Activated CD8-positive, alpha-beta memory T cell treated with anti-CD3 and anti-CD28 coated beads, Interleukin-2, amount 50 U/mL, for 24 hours (primary cell): ENCODE measurements at regions not wholly inside any gene's neighbourhood (a gene's known extent, or its start where the extent isn't known, plus 50 kb on each side); places are given as distances from the start of the nearest gene placed in this dataset.

ENCODE experiments used
- DNase-seq: peaks from one replicate; pipeline ENCODE4 v3.0.0-alpha.2; 2020; ENCODE audit errors: extremely low read depth

- DNase-seq, result no peak
Observed at GRCh38 chr10:110355141-110355831, 50.6 kb upstream of the SMNDC1 start.

DNA sequence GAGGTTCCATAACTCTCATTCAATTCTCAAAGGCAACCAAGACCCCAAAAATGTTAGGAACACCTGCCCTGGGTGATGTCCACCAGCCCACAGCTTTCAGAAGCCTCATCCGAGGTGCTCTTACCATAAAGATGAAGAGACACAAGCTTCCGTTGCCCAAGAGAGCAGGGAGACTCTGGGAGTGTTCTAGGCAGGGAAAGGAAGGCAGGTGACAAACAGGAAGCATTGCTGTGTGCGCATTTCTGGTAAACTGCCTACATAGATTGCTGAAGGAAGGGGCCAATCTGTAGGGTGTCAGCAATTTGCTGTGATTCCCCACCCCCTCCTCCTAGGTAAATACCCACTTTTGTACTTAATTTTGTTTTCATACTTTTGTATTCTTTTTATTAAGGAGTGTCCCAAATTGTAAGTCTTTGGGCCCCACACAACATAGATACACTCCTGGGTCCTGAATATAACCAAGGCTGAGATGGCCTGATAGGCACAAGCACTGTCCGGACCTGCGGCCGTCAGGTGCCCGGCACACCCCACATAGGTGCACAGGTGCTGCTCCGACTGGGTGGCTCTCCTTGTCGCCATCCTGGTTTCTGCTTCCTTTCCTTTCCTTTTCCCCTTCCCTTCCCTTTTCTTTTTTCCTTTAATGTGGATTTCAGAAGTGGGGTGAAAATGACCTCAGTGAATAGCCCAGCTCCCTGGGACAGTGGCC lies 51.4 kb upstream of the SMNDC1 start:
- no peak for DNase-seq

GRCh38 chr10:110356628-110357245 lies 52.0 kb upstream of the SMNDC1 start:
- no peak for DNase-seq

- no peak for DNase-seq
Observed at GRCh38 chr10:110357252-110357780, 52.6 kb upstream of the SMNDC1 start.

DNA sequence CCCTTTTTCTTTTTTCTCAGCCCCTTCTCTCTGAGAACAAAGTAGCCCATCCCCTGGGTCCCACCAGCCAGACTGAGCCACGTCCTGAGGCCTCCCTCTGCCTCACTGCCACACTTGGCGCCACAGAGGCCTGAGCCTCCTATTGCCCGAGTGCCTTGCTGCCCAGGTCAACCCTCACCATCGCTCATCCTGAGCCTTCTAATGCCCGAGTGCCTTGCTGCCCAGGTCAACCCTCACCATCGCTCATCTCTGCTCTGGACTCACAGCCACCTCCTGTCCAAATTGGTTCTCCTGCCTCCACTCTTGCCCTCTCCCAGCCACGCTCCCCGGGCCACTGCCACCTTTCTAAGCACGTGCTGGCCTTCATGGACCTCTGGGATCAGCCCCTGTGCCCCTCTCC lies 53.2 kb upstream of the SMNDC1 start:
- no peak for DNase-seq

DNA sequence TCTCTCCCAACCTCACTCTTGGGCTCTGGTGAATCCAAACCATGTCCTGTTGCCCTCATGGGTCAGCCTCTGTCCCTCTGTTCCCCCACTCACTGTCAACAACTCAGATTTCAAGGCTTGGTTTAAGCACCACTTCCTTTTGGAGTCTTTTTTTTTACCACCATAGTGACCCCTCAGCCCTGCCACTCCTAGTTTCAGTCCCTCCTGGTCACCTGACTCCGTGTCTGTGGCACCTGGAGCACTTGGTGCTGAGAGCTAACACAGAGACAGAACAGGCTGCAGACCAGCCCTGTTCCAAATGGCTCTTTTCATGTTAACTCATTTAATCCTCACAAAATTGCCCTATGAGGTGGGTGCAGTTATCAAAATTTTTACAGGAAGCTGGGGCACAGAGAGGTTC lies 53.6 kb upstream of the SMNDC1 start:
- DNase-seq, result no peak

DNA sequence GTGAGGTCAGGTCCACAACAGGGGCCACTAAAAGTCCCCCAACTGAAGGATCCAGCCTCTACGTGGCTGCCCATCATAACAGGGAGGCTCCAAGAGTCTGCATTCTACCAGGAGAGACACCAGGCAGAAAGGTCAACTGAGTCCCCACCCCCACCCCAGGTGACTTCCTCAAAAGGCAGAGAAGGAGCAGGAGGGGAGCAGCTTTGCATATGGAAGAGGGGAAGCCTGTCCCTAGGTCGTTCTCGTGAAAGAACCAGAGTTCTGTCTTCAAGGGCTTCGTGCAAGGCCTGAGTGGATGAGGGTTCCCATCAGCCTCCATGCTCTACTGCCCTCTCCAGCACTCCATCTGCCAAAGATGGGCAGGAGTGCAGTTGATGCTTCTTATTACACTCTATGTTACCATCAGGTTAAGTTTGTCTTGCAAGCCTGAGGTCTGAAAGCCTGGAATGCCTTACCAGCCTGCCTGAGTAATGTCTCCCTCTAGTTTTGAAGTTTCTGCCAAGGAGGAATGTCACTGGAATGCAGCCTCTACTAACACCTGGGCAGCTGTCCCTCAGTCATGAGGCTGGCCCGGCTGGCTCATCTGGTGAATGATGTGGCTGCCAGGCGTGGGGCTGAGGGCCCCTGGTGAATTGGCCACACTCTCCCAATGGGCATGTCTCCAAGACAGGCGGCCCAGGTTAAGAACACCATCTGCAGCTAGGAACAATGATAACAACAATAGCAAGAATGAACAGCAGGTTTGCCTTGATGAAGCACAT lies 54.3 kb upstream of the SMNDC1 start:
- DNase-seq, result no peak

DNA sequence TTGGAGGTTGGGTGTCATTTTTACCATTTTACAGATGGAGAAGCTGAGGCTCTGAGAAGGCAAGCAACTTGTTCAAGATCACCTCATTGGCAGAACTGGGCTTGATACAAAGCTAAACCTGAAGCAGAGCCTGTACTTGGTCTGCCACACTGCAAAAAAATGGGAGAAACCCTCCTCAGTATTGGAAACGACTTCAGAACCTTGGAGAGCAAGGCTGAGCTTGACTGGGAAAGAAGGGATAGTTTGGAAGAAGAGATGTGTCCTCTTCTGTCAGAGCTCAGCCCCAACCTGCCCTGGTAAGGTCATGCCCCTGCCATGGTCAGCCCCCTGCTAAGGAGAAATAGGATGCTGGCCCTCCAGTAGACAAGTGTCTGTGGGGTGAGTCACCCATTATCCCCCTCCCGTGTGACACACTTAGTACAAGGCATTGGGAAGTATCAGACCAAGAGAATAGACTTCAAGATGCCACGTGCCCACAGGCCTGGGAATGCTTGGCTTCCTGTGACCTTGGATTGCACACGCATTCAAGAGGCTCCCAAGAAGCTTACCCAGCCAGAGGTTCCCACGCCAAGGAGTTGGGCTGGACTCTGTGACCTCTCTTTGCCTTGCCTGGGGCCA lies 56.2 kb upstream of the SMNDC1 start:
- DNase-seq, result no peak

GRCh38 chr10:110361800-110362456 lies 57.2 kb upstream of the SMNDC1 start:
- DNase-seq, result no peak

DNA sequence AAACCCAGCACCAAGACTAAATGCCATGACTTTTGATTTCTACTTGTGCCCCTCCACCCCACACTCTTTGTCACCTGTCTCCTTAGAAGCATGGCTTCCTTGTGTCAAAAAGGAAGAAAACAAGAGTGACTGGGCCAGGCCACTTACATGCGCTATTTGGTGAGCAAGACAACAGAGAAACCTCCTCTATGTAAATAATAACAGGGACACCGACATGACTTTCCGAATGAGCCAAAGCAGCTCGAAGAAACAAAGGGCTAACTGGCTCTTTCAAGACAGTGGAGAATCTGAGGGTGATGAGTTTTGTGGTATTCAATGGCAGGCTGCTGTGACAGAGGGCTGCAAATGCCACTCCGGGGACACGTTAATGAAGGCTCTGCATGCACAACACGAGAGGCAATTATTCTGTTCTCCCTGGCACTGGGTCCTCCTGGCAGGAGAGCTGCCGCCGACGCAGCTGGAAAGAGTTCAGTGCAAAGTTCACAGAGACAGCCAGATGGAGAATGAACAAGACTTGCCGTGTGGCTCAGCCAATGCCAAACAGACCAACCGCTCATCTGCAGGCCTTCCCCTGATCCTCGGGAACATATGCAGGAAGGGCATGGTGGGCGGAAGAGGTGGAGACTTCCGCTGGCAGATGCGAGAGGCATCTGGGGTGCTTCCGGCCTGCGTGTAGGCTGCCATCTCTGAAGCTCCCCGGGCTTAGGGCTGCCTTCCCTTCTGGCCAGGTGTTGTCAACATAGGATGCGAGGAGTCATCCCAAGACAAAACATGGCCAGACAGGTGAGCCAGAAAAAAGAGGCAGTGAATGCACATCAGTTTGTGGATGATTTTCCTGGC lies 59.1 kb upstream of the SMNDC1 start:
- no peak for DNase-seq

DNA sequence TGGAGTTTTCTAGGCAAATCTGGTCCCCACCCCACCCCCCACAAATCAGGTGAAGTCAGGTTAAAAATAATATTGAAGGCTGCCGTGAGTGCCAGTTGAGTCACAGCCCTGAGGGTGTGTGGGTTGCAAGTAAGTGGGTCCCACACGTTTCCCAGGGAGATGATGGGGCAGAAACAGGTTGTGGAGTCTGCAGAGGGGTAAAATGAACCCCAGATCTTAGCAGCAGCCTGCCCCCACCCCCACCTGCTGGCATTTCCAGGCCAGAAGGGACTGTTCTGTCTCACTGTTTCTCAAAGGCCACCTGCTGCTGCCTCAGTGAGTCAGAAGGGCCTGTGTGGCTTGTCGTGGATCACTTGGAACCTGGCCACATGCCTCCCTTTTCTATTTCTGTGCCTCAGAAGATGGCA lies 59.8 kb upstream of the SMNDC1 start:
- no peak for DNase-seq

- DNase-seq, result no peak
Observed at GRCh38 chr10:110365356-110366143, 60.8 kb upstream of the SMNDC1 start.

DNA sequence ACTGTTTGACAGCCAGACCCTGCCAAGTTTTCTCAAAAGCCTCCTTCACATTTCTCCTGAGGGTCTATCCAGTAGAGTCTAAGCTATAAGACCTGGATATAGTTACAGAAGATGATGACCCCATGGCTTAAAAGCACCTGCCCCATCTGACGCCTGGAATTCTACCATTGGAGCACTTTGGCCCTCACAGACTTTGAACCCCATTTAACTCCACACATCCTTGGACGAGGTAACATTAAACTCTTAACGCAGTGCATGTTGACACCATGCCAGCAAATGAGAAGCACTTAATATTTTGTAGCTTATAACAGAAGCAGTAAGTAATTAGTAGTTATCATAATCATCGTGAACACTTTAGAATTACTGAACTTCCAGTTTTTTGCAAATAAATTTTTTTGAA lies 61.9 kb upstream of the SMNDC1 start:
- no peak for DNase-seq

- no peak for DNase-seq
Observed at GRCh38 chr10:110368002-110368401, 63.3 kb upstream of the SMNDC1 start.

- no peak for DNase-seq
Observed at GRCh38 chr10:110368556-110368955, 63.8 kb upstream of the SMNDC1 start.

DNA sequence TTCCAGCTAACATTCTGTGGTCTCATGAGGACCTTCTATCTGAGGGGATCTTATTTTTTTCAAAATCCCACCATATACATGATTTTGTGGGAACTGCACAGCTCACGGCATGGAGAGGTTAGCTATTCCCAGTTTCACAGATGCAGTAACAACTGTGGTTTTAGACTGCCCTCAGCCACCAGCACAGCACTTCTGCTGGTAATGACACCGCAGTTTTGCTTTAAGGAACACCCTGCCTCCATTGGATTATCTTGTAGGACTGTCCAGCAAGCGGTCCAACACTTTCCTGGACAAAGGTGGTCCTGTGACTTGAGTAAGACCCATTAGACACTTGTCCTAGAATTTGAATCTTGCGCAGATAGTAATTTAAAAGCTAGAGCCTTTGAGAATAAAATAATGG lies 65.3 kb upstream of the SMNDC1 start:
- DNase-seq, result no peak

DNA sequence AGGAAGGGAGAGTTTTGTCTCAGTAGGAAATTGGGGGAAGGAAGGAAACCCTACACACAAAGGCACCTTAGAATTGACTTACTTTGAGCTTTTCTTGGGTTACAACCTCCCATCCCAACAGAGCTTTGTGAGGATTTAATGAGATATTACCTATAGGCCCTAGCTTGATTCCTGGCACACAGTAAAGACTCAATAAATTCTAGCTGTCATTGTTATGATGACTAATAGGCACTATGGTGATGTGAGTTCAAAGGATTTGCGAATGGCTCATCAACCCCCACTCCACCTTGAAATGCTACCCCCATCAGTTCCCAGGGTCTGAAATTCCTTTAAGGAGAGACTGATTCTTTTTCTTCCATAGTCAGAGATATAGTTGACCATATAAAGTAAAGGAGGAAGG lies 67.9 kb upstream of the SMNDC1 start:
- no peak for DNase-seq

DNA sequence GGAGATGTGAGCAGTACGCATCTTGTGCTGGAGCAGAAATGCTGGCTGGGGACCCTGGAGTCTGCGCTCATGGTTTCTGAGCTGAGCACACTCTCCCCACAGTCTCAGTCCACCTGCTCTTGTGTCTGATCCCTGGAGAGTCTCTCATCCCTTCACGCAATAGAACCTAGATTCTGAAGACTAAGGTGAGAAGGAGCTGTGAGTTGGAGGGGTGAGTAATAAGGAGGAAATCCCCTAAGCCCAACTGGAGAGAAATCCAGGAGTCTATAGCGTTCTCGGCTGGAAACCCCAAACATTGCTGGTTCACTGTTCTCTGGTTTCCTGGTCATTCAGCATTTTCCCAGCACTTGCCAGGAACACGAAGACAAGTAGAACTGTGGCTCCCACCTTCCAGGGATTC lies 68.3 kb upstream of the SMNDC1 start:
- DNase-seq, result no peak

- no peak for DNase-seq
Observed at GRCh38 chr10:110373857-110374654, 69.3 kb upstream of the SMNDC1 start.
